DMS114 treated with DMSO at 0.1 percent for 48 hours (cell line): ENCODE measurements at regions not wholly inside any gene's neighbourhood (a gene's known extent, or its start where the extent isn't known, plus 50 kb on each side); places are given as distances from the start of the nearest gene placed in this dataset.
"Not testable (repeated sequence)": the region's sequence is repeated elsewhere in the genome, so short reads cannot be mapped to it uniquely, and the experiment has no call there.

Experiments used
- DNase-seq: peaks from one replicate; lab custom pipeline; 2025; ENCODE audit not compliant: unreplicated experiment; lab: John Stamatoyannopoulos, UW

DNA sequence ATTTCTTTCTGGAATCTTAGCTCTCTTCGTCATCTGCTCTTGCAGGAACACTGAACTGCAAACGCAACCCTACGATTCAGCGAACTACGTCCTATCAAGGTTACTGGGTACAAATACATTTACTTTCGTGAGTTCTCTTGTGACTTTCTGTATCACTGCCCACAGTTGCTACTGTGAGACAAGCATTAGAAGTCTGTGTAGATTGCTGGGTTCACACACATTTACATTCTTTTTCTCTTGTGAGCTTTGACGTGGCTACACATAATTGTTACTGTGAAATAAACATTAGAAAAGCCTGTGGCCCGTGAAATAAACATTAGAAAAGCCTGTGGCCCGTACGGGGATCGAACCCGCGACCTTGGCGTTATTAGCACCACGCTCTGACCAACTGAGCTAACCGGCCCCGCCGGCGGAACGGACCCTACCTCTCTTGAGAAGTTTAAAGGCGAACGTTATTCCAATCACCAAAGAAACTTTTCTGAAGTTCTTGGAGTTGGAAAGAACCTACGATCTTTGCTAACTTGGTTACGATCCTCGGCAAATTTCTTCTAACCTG, 61.2 kb upstream of the ZNF322 start:
- DNase-seq = not testable (repeated sequence)

DNA sequence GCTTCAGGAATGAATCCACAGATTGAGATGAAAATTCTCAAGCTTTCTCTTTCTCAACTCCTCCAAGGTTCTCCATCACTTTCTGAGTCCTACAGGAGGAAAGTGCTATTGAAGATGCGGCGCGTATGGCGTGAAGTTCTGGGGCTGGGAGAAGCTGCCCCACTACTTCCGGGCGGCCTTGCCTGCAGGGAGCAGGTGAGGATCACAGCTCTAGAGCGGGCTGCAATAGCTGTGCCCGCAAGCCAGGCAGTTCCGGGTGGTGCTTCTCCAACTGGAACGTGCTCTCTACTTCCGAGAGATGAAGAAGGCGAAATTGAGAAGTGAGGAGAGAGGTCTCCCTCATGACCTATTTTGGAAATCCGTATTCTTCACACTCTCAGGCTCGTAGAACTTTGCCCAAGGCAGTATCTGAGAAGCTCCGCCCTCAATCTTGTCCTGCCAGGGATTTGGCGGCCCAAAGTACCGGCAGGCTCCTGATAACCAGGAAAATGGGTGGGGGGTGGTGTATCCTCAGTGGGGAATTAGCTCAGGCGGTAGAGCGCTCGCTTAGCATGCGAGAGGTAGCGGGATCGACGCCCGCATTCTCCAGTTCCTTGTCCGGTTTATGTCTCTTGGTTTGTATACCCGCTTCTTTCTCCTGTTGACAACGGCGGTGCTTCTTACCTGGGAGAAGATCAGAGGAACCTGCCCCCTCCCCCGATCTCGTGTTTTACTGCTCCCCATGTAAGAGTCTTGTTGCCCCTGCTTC, 70.6 kb upstream of the ZNF322 start:
- DNase-seq = not testable (repeated sequence)

DNA sequence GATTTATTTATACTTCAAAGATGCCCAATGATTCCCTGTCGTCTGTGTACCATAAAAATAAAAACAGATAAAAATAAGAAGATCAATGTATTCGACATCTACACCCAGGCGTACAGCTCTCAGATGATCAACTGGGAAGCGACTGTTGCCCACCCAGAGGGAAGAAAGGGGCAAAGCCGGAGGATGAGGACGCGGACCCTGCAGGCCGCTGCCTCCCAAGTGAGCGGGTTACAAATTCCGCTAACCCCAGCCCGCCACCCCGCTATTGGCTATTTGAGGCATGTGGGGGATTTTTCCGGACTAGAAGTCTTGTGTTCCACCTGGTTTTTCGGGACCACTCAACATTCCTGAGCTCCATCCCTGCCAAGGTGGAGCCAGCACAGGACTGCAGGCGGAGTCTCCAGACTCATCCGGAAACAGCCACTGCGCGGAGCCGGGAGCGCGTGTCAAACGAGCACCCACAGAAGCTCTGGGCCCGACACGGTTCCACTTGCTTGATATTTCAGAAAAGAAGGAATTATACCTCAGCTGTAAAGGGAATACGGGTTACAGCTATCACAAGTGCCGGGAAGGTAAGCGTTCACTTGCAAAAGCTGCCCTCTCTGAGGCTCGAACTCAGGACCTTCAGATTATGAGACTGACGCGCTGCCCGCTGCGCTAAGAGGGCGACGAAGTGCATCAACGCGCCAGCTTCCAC, 75.4 kb upstream of the ZNF322 start:
- DNase-seq = not testable (repeated sequence)

DNA sequence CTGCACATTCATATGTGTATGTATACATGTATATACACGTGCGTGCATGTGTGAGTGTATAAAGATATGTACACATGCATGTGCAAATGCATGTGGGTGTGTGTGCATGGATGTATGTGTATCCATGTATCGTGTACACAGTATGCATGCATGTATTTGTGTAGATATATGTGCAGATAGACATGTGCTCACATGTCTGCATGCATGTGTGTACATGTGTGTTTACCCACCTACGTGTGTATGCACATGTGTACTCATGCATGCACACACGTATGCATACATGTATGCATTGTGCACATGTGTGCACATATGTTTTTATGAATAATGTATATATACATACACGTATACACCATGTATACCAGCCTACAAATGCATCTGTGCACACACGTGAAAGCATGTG, 80.3 kb upstream of the ZNF322 start:
- no peak for DNase-seq

DNA sequence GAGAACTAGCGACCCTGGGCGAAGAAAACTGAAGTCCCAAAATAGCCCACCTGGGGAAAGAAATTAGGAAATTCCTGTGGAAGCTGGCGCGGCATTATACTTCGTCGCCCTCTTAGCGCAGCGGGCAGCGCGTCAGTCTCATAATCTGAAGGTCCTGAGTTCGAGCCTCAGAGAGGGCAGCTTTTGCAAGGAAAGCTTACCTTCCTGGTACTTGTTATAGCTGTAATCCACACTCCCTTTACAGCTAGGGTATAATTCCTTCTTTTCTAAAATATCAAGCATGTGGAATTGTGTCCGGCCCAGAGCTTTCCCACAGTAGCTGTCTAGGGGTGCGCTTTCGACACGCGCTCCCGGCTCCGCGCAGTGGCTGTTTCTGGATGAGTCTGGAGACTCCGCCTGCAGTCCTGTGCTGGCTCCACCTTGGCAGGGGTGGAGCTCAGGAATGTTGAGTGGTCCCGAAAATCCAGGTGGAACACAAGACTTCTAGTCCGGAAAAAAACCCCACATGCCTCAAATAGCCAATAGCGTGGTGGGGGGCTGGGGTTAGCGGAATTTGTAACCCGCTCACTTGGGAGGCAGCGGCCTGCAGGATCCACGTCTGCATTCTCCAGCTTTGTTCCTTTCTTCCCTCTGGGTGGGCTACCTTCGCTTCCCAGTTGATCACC, 83.7 kb upstream of the ZNF322 start:
- no peak for DNase-seq

DNA sequence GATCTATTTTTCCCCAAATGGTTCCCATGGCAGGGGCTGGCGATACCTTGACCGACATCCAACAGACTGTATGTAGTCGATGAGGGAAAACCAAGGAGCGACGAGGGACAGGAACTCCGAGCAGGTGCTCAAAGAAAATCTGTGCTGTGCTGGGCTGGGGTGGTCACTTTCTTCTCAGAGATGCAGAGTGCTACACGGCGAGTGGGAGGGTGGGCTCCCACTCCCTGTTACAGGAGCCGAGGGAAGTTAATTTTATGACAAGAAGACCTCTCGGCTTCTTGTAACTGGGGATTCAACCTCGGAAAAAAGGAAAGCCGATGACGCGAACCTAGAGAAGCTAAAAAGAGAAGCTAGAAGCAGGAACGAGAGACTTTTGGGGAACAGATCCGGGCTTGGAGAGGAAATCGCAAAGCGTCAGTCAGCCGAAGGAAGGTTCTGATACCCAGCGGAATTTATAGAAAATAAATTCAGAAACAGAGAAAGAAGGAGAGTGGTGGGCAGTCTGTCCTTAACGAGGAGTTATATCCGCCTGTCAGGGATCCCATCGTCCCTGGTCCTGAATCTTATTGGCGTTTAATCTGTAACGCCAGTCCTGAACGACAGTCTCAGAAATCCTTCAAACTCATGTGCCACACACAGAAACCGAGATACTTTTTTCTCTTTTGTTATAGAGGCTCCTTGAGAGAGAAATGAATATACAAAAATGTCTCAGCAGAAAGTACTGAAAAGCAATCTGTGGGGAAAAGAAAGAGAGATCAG, 84.6 kb upstream of the ZNF322 start:
- no peak for DNase-seq

DNA sequence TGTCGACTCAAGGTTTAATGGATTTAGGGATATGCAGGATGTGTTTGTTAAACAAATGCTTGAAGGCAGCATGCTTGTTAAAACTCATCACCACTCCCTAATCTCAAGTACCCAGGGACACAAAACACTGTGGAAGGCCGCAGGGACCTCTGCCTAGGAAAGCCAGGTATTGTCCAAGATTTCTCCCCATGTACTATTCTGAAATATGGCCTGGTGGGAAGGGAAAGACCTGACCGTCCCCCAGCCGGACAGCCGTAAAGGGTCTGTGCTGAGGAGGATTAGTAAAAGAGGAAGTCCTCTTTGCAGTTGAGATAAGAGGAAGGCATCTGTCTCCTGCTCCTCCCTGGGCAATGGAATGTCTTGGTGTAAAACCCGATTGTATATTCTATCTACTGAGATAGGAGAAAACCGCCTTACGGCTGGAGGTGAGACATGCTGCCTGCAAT, 85.3 kb upstream of the ZNF322 start:
- not testable (repeated sequence) for DNase-seq

DNA sequence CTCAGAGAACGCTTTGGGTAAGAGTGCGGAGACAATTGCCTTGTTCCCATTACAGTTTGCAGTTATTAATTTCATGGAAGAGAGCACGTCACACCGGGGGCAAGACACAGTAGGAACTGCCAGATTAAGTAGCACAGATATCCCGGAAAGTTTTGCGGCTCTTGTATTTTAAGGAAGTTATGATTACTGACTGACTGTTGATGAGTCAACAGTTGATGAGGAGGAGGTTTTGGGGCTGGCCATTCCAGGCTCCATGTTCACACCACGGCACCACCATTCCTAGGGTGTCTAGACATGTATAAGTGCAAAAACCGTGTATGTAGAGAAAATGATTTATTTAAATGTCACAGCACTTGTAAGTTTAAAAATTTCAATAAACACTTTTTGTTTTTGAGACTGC, 86.4 kb upstream of the ZNF322 start:
- not testable (repeated sequence) for DNase-seq

DNA sequence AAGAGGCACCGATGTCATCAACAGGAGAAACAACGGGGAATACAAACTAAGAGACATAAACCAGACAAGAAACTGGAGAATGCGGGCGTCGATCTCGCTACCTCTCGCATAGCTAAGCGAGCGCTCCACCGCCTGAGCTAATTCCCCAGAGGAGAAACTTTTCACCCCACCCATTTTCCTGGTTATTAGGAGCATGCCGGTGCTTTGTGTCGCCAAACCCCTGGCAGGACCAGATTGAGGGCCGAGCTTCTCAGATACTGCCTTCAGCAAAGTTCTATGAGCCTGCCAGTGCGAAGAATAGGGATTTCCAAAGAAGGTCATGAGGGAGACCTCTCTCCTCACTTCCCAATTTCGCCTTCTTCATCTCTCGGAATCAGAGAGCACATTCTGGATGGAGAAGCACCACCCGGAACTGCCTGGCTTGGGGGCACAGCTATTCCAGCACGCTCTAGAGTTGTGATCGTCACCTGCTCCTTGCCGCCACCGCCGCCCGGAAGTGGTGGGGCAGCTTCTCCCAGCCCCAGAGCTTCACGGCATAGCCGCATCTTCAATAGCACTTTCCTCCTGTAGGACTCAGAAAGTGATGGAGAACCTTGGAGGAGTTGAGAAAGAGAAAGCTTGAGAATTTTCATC, 89.7 kb upstream of the ZNF322 start:
- not testable (repeated sequence) for DNase-seq

DNA sequence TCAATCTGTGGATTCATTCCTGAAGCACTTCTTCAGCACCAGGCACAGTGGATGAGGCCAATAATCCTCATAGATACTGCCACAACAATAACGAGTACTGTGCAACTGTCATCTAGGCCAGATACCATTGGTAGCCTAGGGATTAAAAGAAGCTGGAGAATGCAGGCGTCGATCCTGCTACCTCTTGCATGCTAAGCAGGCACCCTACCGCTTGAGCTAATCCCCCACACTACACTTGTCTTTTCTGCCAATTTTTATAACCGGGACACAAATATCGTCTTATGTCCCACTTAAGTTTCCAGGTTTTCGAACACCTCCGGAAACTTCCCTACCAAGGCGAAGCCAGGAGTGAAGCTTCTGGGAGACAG, 90.2 kb upstream of the ZNF322 start:
- not testable (repeated sequence) for DNase-seq

DNA sequence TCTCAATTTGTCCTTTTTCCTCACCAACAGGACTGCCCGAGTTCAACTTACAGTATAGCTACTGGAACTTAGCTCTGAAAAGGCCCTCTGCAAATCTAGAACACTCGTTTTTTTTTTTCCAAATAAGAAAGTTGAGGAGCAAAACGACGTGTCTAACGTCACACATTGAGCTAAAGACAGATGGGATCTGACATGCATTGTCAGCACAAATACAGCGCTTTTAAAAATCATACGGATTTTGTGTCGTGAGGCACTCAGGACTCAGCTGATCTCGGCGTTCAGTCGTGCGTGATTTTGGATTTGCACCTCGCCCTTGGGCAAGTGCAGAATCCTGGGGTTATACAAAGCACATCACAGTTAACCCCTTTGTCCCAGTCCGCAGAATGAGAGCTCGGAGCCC, 94.7 kb upstream of the ZNF322 start:
- no peak for DNase-seq

DNA sequence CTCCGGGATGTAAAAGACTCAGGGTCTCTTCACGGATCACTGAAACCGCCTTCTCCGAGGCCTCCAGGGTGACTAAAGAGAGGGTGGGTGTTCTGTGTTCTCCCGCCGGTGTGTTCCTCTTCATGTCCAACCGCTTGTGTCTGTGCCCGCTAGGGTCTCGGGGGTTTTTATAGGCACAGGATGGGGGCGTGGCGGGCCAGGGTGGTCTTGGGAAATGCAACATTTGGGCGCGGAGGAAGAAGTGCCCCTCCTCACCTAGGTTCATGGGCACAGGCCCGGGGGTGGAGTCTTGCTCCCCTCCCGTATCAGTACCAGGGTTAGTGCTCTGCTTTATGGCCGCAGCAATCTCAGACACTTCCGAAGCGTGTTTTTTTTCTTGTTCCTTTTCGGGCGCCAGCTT, 95.3 kb upstream of the ZNF322 start:
- not testable (repeated sequence) for DNase-seq

DNA sequence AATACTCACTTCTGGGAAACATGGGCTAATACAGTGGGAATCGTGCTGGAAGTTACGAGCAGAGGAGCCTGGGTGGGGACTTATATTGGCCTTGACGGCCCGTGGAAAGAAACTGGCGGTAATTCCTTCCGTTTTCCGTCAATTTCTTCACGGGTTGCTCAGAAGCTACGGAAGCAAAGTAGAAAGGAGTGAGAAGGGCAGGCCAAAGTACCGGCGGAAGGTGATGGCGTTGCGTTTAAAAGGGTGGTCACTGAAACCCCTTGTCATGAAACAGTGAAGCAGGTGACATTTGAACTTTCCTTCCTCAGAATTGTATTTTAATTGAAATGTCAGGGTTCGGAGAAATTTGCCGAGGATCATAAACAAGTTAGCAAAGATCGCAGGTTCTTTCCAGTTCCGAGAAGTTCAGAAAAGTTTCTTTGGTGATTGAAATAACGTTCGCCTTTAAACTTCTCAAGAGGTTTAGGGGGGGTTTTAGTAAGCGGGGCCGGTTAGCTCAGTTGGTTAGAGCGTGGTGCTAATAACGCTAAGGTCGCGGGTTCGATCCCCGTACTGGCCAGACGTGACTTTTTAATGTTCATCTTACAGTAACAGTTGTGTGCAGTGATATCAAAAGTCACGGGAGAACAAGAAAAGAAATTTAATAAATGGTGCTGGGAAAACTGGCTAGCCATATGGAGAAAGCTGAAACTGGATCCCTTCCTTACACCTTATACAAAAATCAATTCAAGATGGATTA, 96.7 kb upstream of the ZNF322 start:
- DNase-seq = not testable (repeated sequence)

DNA sequence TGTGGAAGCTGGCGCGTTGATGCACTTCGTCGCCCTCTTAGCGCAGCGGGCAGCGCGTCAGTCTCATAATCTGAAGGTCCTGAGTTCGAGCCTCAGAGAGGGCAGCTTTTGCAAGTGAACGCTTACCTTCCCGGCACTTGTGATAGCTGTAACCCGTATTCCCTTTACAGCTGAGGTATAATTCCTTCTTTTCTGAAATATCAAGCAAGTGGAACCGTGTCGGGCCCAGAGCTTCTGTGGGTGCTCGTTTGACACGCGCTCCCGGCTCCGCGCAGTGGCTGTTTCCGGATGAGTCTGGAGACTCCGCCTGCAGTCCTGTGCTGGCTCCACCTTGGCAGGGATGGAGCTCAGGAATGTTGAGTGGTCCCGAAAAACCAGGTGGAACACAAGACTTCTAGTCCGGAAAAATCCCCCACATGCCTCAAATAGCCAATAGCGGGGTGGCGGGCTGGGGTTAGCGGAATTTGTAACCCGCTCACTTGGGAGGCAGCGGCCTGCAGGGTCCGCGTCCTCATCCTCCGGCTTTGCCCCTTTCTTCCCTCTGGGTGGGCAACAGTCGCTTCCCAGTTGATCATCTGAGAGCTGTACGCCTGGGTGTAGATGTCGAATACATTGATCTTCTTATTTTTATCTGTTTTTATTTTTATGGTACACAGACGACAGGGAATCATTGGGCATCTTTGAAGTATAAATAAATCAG, 106.8 kb upstream of the ZNF322 start:
- DNase-seq = not testable (repeated sequence)

DNA sequence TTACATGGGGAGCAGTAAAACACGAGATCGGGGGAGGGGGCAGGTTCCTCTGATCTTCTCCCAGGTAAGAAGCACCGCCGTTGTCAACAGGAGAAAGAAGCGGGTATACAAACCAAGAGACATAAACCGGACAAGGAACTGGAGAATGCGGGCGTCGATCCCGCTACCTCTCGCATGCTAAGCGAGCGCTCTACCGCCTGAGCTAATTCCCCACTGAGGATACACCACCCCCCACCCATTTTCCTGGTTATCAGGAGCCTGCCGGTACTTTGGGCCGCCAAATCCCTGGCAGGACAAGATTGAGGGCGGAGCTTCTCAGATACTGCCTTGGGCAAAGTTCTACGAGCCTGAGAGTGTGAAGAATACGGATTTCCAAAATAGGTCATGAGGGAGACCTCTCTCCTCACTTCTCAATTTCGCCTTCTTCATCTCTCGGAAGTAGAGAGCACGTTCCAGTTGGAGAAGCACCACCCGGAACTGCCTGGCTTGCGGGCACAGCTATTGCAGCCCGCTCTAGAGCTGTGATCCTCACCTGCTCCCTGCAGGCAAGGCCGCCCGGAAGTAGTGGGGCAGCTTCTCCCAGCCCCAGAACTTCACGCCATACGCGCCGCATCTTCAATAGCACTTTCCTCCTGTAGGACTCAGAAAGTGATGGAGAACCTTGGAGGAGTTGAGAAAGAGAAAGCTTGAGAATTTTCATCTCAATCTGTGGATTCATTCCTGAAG, 111.6 kb upstream of the ZNF322 start:
- not testable (repeated sequence) for DNase-seq

DNA sequence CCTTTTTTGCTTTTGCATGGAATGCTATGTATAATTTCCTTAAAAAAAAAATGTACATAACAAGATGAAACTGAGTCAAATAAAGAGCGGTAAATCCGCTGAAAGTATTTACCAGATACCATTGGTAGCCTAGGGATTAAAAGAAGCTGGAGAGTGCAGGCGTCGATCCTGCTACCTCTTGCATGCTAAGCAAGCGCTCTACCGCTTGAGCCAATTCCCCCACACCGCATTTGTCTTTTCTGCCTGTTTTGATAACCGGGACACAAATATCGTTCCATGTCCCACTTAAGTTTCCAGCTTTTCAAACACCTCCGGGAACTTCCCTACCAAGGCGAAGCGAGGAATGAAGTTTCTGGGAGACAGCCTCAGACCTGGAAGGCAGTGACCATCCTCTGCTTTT, 113.9 kb upstream of the ZNF322 start:
- DNase-seq = not testable (repeated sequence)

DNA sequence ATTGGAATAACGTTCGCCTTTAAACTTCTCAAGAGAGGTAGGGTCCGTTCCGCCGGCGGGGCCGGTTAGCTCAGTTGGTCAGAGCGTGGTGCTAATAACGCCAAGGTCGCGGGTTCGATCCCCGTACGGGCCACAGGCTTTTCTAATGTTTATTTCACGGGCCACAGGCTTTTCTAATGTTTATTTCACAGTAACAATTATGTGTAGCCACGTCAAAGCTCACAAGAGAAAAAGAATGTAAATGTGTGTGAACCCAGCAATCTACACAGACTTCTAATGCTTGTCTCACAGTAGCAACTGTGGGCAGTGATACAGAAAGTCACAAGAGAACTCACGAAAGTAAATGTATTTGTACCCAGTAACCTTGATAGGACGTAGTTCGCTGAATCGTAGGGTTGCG, 121.0 kb upstream of the ZNF322 start:
- DNase-seq = not testable (repeated sequence)

DNA sequence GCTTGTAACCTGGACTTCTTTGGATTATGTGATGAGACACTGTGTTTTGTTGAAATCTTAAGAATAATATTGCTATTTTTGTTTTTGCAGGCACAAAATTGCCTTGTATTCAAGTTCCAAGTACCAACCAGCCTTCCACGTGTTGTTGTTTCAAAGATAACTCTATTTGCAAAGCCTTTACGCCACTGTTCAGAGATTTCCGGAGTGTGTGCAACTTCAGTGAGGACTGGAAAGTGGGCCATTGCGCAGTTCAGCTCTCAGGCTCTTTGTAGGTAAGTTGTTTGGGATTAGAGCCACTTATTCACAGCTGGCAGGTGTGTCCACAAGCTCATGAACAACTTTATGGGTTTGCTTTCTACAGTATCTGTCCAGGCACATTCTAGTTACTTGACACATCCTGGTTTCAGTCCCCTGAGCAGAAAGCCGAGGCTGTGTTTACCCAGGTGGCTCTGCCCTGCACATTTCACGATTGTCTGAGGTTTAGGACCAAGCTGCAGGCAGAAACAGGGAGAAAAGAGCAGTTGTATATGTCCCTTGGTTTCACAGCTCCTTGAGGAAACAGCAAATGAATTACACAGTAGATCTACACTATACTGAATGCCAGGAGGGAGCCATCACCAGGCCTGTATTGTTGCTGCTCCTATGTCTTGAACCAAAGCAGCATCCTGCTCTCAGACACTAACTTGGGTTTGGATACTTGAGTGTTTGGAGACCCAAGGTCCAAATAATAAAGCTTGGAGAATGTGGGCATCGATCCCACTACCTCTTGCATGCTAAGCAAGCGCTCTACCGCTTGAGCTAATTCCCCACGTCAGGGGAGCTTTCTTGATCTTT, 136.1 kb upstream of the ZNF322 start:
- not testable (repeated sequence) for DNase-seq
